ENCODE measurements at regions not wholly inside any gene's neighbourhood (a gene's known extent, or its start where the extent isn't known, plus 50 kb on each side); places are given as distances from the start of the nearest gene placed in this dataset.

GRCh38 chr13:69418319-69418718 lies 689.3 kb upstream of the ATXN8OS start:
- no peak for TF ChIP-seq GABPA (IDR thresholded peaks at IDR 0.05; ENCODE audit: low read depth)
- TF ChIP-seq TEAD4 (IDR thresholded peaks at IDR 0.05; ENCODE audit: borderline replicate concordance, insufficient read depth), result no peak
- TF ChIP-seq, protein P1, sequence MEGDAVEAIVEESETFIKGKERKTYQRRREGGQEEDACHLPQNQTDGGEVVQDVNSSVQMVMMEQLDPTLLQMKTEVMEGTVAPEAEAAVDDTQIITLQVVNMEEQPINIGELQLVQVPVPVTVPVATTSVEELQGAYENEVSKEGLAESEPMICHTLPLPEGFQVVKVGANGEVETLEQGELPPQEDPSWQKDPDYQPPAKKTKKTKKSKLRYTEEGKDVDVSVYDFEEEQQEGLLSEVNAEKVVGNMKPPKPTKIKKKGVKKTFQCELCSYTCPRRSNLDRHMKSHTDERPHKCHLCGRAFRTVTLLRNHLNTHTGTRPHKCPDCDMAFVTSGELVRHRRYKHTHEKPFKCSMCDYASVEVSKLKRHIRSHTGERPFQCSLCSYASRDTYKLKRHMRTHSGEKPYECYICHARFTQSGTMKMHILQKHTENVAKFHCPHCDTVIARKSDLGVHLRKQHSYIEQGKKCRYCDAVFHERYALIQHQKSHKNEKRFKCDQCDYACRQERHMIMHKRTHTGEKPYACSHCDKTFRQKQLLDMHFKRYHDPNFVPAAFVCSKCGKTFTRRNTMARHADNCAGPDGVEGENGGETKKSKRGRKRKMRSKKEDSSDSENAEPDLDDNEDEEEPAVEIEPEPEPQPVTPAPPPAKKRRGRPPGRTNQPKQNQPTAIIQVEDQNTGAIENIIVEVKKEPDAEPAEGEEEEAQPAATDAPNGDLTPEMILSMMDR (IDR thresholded peaks at IDR 0.05), result no peak
- TF ChIP-seq REST (IDR thresholded peaks at IDR 0.05; ENCODE audit: low read depth, low read length), result no peak
- TF ChIP-seq MXI1 (IDR thresholded peaks at IDR 0.05; ENCODE audit: low read depth, low read length), result no peak
- no peak for TF ChIP-seq RAD21 (IDR thresholded peaks at IDR 0.05; ENCODE audit: low read length)
- no peak for TF ChIP-seq CHD2 (IDR thresholded peaks at IDR 0.05; ENCODE audit: low read length, partially characterized antibody)

All from SK-N-SH (cell line).